Natural killer cell (primary cell): ENCODE measurements at regions not wholly inside any gene's neighbourhood (a gene's known extent, or its start where the extent isn't known, plus 50 kb on each side); places are given as distances from the start of the nearest gene placed in this dataset.

Experiments
- ATAC-seq, 3 donors: fragments of 150-1000 bp in 2 of 3; fragments of 200-7000 bp in 1 of 3; cut with Tn5 transposase; 1 replicate in 1 of 3; 2 replicates in 2 of 3; pipeline ENCODE4 v1.10.0; 2021; ENCODE audit warnings: mild to moderate bottlenecking in 2 of 3, moderate library complexity in 2 of 3
- DNase-seq, 2 donors: peaks; one replicate each; pipeline versions ENCODE4 v3.0.0 to v3.0.0-alpha.2; 2013 to 2021; ENCODE audit warnings: mixed read lengths in 1 of 2
- H3K27ac ChIP-seq: one replicate; pipeline ENCODE4 v1.5.1; 2013; ENCODE audit warnings: mild to moderate bottlenecking, low read length
- H3K27me3 ChIP-seq: one replicate; pipeline ENCODE4 v1.6.1; 2013; ENCODE audit warnings: low read length; ENCODE audit not compliant: control insufficient read depth, insufficient read depth
- H3K36me3 ChIP-seq: one replicate; pipeline ENCODE4 v1.6.1; 2013; ENCODE audit warnings: low read length; ENCODE audit not compliant: control insufficient read depth, insufficient read depth
- H3K4me1 ChIP-seq: one replicate; pipeline ENCODE4 v1.6.1; 2013; ENCODE audit warnings: low read length; ENCODE audit not compliant: control insufficient read depth, insufficient read depth
- H3K4me3 ChIP-seq: one replicate; pipeline ENCODE4 v1.5.1; 2013; ENCODE audit warnings: low read length
- H3K9me3 ChIP-seq: one replicate; pipeline ENCODE4 v1.6.1; 2013; ENCODE audit warnings: low read length; ENCODE audit not compliant: control insufficient read depth, insufficient read depth
- H3K27ac Mint-ChIP-seq, 2 donors: one replicate each; pipeline ENCODE4 v1.8.0; 2022; ENCODE audit warnings: mild to moderate bottlenecking in 2 of 2, mixed read lengths in 2 of 2, moderate library complexity in 1 of 2
- H3K27me3 Mint-ChIP-seq, 2 donors: one replicate each; pipeline ENCODE4 v1.8.0; 2022; ENCODE audit warnings: low read depth in 2 of 2, mixed read lengths in 2 of 2
- H3K36me3 Mint-ChIP-seq: one replicate; pipeline ENCODE4 v1.8.0; 2022; ENCODE audit warnings: mixed read lengths
- H3K4me1 Mint-ChIP-seq, 2 donors: one replicate each; pipeline ENCODE4 v1.8.0; 2022; ENCODE audit warnings: mixed read lengths in 2 of 2
- H3K4me3 Mint-ChIP-seq: one replicate; pipeline ENCODE4 v1.8.0; 2022; ENCODE audit warnings: mild to moderate bottlenecking, moderate library complexity, mixed read lengths
- H3K9me3 Mint-ChIP-seq, 2 donors: one replicate each; pipeline ENCODE4 v1.8.0; 2022; ENCODE audit warnings: mixed read lengths in 2 of 2
- WGBS: methylation state at CpG from one replicate; pipeline ENCODE4 v1.1.7; 2013; ENCODE audit warnings: missing lambda C conversion rate; ENCODE audit not compliant: insufficient coverage; 5-methylcytosine and 5-hydroxymethylcytosine counted together
- intact Hi-C: fragments of 100-400 bp; cut with micrococcal nuclease; formaldehyde crosslinking; loops from one replicate; pipeline ENCODE4 v1.14.2; 2022
- TF ChIP-seq, protein P1 (sequence below): fragments of 200-600 bp; IDR thresholded peaks from one replicate; pipeline ENCODE4 v1.8.0; 2022; ENCODE audit warnings: antibody characterized with exemption

DNA sequence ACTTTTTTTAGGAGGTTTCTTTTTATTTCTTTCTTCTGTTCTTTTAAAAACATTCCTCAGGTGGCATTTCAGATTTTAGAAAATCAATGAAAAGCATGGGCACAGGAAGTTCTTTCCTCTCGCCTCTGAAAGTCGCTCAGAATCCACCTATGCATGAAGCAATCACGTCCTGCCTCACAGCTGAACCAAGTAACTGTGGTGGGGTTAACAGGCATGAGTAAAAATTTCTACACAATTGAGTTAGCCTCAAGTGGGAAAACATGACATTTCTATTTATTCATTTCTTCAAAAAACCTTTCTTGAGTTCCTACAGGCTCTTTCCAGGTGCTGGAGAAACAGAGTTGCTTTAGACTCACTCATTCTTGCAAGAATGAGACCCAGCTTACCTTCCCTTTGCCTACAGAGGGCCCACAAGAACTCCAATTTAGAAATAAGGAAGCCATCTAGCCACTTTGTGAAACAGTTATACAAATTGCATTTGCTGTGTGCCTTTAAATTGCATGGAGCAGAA is 508.9 kb upstream of the PKN2 start:
- H3K4me3 ChIP-seq, result no peak overlapping the region
- WGBS, result 86% methylated on average over 3 of the region's 3 CpGs
- ATAC-seq (no peak), DNase-seq (no peak)
- no peaks in the 10 kb centered on the region for H3K36me3 Mint-ChIP-seq
- H3K4me3 Mint-ChIP-seq, result no peak overlapping the region
- intact Hi-C loops, result no loop called here
- no peaks in the 10 kb centered on the region for H3K9me3 ChIP-seq
- no peak overlapping the region for H3K27ac ChIP-seq
- no peaks in the 10 kb centered on the region for H3K4me1 Mint-ChIP-seq
- TF ChIP-seq, protein P1, sequence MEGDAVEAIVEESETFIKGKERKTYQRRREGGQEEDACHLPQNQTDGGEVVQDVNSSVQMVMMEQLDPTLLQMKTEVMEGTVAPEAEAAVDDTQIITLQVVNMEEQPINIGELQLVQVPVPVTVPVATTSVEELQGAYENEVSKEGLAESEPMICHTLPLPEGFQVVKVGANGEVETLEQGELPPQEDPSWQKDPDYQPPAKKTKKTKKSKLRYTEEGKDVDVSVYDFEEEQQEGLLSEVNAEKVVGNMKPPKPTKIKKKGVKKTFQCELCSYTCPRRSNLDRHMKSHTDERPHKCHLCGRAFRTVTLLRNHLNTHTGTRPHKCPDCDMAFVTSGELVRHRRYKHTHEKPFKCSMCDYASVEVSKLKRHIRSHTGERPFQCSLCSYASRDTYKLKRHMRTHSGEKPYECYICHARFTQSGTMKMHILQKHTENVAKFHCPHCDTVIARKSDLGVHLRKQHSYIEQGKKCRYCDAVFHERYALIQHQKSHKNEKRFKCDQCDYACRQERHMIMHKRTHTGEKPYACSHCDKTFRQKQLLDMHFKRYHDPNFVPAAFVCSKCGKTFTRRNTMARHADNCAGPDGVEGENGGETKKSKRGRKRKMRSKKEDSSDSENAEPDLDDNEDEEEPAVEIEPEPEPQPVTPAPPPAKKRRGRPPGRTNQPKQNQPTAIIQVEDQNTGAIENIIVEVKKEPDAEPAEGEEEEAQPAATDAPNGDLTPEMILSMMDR, result no peak
- no peaks in the 10 kb centered on the region for H3K27me3 ChIP-seq
- H3K36me3 ChIP-seq, result no peaks in the 10 kb centered on the region
- no peaks in the 10 kb centered on the region for H3K9me3 Mint-ChIP-seq
- H3K4me1 ChIP-seq, result no peaks in the 10 kb centered on the region
- no peak overlapping the region for H3K27ac Mint-ChIP-seq
- no peaks in the 10 kb centered on the region for H3K27me3 Mint-ChIP-seq

DNA sequence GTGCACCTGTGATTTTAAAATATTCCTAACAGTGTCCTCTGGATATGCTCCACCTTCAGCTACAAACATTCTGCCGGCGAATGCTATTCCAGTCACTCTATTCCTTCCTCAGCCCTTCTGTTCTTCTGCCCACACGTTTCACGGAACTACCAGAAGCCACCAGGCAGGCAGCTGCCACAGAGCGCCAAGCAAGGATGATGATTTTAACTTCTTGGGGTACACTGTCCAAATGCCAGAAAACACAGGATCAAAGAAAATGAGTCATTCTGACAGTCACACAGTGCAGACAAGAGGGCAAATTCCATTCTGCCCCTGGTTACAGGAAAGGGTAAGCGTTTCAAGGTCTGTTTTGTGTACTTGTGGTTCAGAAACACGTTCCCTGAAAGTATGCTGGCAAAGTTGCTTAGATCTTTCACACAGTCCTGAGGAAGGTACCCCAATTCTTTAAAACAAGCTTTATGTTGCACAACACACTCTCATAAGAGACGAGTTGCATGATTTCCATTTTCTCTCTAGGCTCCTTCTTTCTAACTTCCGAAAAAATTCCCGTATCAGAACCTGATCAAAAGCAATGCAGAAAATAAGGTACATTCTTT is 508.3 kb upstream of the PKN2 start:
- no peaks in the 10 kb centered on the region for H3K9me3 ChIP-seq
- TF ChIP-seq, protein P1, result no peak
- no peaks in the 10 kb centered on the region for H3K36me3 ChIP-seq
- no peak overlapping the region for H3K27ac ChIP-seq
- Mint-ChIP-seq H3K27me3 (no peaks in the 10 kb centered on the region), H3K4me3 (no peak overlapping the region), H3K36me3 (no peaks in the 10 kb centered on the region), H3K4me1 (no peaks in the 10 kb centered on the region), H3K27ac (no peak overlapping the region), H3K9me3 (no peaks in the 10 kb centered on the region)
- ATAC-seq, result no peak
- H3K4me1 ChIP-seq, result no peaks in the 10 kb centered on the region
- H3K4me3 ChIP-seq, result no peak overlapping the region
- 72% methylated on average over 9 of the region's 10 CpGs for WGBS
- DNase-seq, result no peak
- intact Hi-C loops, result no loop called here
- no peaks in the 10 kb centered on the region for H3K27me3 ChIP-seq

DNA sequence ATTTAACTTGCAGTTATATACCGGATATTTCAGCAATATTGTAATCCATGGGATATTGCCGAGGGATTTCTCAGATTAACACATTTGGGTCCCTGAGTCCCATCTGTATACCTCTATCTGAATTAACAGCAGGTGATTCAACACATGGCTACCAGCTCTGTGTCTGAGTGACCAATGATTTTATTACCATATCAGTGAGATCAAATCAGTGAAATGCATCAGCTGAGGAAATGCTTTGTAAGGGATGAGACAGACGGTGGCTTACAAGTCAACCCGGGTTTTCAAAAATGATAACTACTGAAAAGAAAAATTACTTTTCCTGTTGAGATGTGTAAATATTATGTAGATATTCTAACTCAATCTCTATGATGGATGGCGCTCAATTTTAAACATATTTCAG is 504.1 kb upstream of the PKN2 start:
- intact Hi-C loops, result no loop called here
- no peaks in the 10 kb centered on the region for H3K9me3 ChIP-seq
- DNase-seq (no peak), ATAC-seq (no peak)
- Mint-ChIP-seq H3K4me3 (no peak overlapping the region), H3K4me1 (no peaks in the 10 kb centered on the region), H3K27ac (no peak overlapping the region), H3K9me3 (no peaks in the 10 kb centered on the region), H3K36me3 (no peaks in the 10 kb centered on the region), H3K27me3 (no peaks in the 10 kb centered on the region)
- H3K27me3 ChIP-seq, result no peaks in the 10 kb centered on the region
- no peak overlapping the region for H3K27ac ChIP-seq
- TF ChIP-seq, protein P1, result no peak
- 85% methylated on average over 4 of the region's 5 CpGs for WGBS
- H3K4me1 ChIP-seq, result no peaks in the 10 kb centered on the region
- H3K36me3 ChIP-seq, result no peaks in the 10 kb centered on the region
- no peak overlapping the region for H3K4me3 ChIP-seq
